Type B pancreatic cell (in vitro differentiated cells): ENCODE measurements at regions not wholly inside any gene's neighbourhood (a gene's known extent, or its start where the extent isn't known, plus 50 kb on each side); places are given as distances from the start of the nearest gene placed in this dataset.

Experiments
- DNase-seq: peaks from one replicate; pipeline ENCODE4 v3.0.0; 2021; ENCODE audit warnings: mixed read lengths; ENCODE audit not compliant: unreplicated experiment; ENCODE audit errors: extremely low spot score
- H3K27ac Mint-ChIP-seq: 2 replicates; pipeline ENCODE4 v1.8.0; 2021; ENCODE audit warnings: mild to moderate bottlenecking, mixed read lengths
- H3K27me3 Mint-ChIP-seq: 2 replicates; pipeline ENCODE4 v1.8.0; 2021; ENCODE audit warnings: mixed read lengths
- H3K36me3 Mint-ChIP-seq: 2 replicates; pipeline ENCODE4 v1.8.0; 2021; ENCODE audit warnings: mixed read lengths
- H3K4me1 Mint-ChIP-seq: one replicate; pipeline ENCODE4 v1.8.0; 2021; ENCODE audit warnings: mixed read lengths; ENCODE audit not compliant: unreplicated experiment
- H3K4me3 Mint-ChIP-seq: 2 replicates; pipeline ENCODE4 v1.8.0; 2021; ENCODE audit warnings: mild to moderate bottlenecking, mixed read lengths
- H3K9me3 Mint-ChIP-seq: 2 replicates; pipeline ENCODE4 v1.8.0; 2021; ENCODE audit warnings: mixed read lengths
- CTCF ChIP-seq: fragments of 200-600 bp; sonication (generic); conservative IDR thresholded peaks from 2 replicates; pipeline ENCODE4 v1.5.0; 2021; ENCODE audit warnings: antibody characterized with exemption, mild to moderate bottlenecking

- TF ChIP-seq CTCF, result no peak
- Mint-ChIP-seq H3K4me1 (no peaks in the 10 kb centered on the region), H3K27me3 (peaks cover 30% of the 10 kb centered on the region), H3K4me3 (no peak overlapping the region), H3K27ac (no peak overlapping the region), H3K9me3 (no peaks in the 10 kb centered on the region), H3K36me3 (no peaks in the 10 kb centered on the region)
- no peak for DNase-seq
Observed at GRCh38 chr10:62735464-62736167, 68.9 kb upstream of the ADO start.

GRCh38 chr10:62736168-62736546 is 68.4 kb upstream of the ADO start:
- no peak overlapping the region for H3K27ac Mint-ChIP-seq
- H3K4me3 Mint-ChIP-seq, result no peak overlapping the region
- DNase-seq, result no peak
- H3K4me1 Mint-ChIP-seq, result no peaks in the 10 kb centered on the region
- TF ChIP-seq CTCF, result no peak
- H3K36me3 Mint-ChIP-seq, result no peaks in the 10 kb centered on the region
- no peaks in the 10 kb centered on the region for H3K9me3 Mint-ChIP-seq
- peaks cover 28% of the 10 kb centered on the region for H3K27me3 Mint-ChIP-seq

DNA sequence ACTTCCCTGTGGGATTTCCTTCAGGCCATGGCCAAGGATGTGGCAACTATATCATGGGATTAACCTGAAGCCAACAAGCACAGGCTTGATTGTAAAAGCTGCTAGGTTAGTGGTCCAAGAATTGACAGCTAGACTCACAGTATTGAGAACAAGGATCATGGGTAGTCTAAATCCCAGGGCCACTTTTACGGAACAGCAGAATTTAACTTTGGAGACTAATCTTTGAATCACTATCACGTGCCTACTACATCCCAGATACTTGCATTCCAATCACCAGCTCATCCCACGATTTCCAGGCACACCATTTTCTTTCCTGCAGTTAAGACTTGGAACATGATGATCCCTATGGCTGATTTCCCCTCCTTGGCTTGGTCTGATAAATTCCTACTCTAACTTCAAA is 65.6 kb upstream of the ADO start:
- Mint-ChIP-seq H3K4me1 (no peaks in the 10 kb centered on the region), H3K27ac (no peak overlapping the region), H3K9me3 (no peaks in the 10 kb centered on the region), H3K36me3 (no peaks in the 10 kb centered on the region), H3K4me3 (no peak overlapping the region), H3K27me3 (peaks cover 5% of the 10 kb centered on the region)
- no peak for DNase-seq
- no peak for TF ChIP-seq CTCF

DNA sequence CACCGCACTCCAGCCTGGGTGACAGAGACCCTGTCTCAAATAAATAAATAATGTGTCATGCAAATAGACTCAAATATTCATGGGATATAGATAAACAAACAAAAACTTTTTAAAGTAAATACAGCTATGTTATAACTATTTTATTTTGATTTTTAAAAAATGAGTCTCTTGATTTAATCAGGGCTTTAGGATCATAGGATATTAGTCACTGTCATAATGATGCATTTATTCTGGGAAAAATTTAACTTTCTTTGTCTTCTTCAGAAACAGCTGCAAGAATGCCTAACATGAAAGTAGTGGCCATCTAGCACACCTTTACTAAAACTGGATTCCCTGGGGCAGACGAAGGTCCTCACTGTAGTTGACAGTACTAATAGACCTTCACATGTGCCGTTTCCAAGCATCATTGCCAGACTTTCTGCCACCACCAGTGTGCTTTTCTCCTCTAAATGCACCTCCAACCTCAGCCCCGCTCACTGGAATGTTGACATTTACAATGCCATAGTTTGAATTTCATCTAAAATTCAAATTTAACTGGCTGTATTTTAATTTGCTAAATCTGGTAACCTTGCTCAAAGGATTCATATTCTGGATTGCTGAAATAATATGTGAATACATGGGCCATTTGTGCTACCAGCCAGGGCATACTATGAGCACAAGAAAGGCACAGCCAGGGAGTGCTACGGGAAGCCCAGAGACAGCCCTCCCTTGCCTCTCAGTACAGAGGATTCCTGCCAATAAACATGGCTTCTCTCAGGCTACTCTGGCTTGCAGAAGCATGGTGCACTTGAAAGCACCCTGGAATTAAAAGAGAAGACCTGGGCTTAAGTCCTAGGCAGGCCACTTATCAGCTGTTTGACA is 63.4 kb upstream of the ADO start:
- H3K4me3 Mint-ChIP-seq, result no peak overlapping the region
- H3K36me3 Mint-ChIP-seq, result no peaks in the 10 kb centered on the region
- H3K4me1 Mint-ChIP-seq, result no peaks in the 10 kb centered on the region
- DNase-seq, result no peak
- no peak overlapping the region for H3K27ac Mint-ChIP-seq
- no peak for TF ChIP-seq CTCF
- H3K9me3 Mint-ChIP-seq, result no peaks in the 10 kb centered on the region
- peaks cover 5% of the 10 kb centered on the region for H3K27me3 Mint-ChIP-seq

GRCh38 chr10:62741996-62742395 is 62.5 kb upstream of the ADO start:
- peaks cover 5% of the 10 kb centered on the region for H3K27me3 Mint-ChIP-seq
- no peaks in the 10 kb centered on the region for H3K9me3 Mint-ChIP-seq
- no peaks in the 10 kb centered on the region for H3K4me1 Mint-ChIP-seq
- H3K4me3 Mint-ChIP-seq, result no peak overlapping the region
- no peak for DNase-seq
- no peak overlapping the region for H3K27ac Mint-ChIP-seq
- no peak for TF ChIP-seq CTCF
- H3K36me3 Mint-ChIP-seq, result no peaks in the 10 kb centered on the region
